ENCODE measurements at regions not wholly inside any gene's neighbourhood (a gene's known extent, or its start where the extent isn't known, plus 50 kb on each side); places are given as distances from the start of the nearest gene placed in this dataset.
A peak's percentile ranks its signal among the peaks of the same experiment; 100 is the strongest.
"Not testable (repeated sequence)": the region's sequence is repeated elsewhere in the genome, so short reads cannot be mapped to it uniquely, and the experiment has no call there.

DNA sequence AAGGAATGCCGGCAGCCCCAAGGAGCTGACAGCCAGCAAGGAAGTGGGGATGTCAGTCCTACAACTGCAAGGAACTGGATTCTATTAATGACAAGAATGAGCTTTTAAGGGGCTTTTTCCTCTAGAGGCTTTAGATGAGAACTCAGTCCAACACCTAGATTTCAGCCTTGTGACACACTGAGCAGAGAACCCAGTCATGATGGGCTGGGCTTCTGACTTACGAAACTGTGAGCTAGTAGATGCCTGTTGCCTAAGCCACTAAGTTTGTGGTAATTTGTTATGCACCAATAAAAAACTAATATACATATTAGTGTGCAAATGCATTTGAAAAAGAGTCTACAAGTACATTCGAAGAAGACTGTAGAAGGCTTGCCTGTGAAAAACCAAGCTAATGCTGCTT, 263.3 kb downstream of the SOX4 start:
- no peak for DNase-seq

DNA sequence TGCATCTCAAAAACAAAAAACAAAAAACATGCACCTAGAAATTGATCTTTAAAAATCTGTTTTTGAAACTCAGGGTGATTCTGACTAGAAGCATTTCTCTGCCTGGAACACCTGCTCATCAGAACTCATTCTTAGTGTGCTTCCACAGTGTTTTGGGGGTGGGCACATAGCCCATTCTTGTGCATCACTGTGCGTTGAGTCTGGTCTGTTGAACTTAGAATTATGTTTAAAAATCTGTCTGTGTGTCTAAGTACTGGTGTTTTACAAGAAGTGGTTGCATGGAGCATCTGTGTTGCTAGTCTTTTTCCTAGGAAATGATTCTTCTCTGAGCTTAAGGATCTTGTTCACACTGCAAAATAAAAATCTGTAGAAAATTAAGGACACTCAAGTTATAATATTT, 264.5 kb downstream of the SOX4 start:
- no peak for DNase-seq

DNA sequence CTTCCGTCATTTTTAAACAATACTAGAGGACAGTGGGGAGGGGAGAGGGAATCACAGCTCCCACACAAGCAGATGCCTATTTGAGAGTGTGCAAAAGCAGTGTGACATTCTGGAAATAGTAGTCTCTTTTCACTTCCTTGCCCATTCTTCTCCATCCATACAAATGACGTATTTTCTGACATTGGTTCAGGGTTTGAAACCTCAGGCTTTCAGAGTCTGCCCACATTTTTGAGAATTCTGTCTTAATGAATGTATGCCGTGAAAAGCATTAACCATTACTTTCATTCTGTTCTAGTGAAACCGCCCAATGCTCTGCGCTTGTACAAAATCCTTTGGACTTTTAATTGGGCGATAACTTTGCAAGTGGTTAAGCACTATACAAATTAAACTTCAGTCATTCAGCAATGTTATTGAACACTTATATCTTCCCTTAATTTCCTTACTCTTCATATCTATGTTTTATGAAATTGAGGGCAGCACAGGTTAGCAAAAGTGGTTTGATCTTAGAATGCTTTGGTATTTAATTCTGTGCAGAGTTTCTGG, 265.7 kb downstream of the SOX4 start:
- DNase-seq = no peak

DNA sequence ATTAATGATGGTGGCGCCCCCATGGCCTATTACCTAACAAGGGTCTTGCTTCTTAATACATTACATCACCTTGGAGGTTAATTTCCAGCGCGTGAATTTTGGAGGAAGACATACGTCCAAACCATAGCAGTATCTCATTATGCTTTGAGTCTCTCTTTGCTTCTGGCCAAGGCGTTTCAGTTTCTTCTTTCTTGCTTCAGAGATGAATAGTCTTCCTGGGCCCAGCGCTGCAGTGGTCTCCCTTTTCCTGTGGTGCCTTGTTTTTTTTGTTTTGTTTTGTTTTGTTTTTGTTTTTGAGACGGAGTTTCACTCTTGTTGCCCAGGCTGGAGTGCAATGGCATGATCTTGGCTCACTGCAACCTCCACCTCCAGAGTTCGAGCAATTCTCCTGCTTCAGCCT, 268.4 kb downstream of the SOX4 start:
- DNase-seq = no peak

DNA sequence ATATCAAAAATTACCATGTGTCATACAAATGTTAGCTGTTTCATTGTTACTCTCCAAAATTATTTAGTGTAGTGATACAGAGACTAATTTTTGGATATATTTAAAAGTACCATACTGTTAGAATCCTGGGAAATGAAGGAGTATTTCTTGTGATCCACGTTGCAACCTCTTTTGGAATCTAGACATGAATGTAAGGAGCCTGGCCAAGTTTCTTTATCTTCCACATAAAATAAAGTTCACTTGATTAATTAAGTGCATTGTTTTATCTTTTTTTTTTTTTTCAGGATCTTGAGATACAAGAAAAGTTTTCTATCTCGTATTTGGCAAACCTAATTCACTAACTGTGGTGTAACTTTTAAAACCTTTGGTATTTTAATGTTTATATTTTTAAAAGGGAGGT, 270.7 kb downstream of the SOX4 start:
- no peak for DNase-seq

DNA sequence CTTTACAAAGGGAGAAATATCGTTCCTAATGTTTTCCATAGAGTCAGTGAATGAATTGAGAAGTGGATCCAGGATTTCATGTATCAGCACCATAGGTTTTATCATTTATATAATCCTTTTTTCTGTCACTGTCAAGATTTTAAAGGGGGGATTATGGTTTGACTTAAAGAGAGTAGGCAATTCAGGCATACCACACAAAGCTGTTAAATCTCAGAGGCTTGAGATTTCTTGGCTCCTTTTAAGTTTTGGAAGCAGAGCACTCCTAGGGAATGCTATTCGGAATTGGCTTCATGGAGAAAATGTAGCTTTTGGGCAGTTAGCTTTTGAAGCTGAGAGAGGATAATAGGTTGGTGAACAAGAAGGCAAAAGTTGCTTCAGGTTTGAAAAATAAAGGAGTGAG, 274.7 kb downstream of the SOX4 start:
- no peak for DNase-seq

DNA sequence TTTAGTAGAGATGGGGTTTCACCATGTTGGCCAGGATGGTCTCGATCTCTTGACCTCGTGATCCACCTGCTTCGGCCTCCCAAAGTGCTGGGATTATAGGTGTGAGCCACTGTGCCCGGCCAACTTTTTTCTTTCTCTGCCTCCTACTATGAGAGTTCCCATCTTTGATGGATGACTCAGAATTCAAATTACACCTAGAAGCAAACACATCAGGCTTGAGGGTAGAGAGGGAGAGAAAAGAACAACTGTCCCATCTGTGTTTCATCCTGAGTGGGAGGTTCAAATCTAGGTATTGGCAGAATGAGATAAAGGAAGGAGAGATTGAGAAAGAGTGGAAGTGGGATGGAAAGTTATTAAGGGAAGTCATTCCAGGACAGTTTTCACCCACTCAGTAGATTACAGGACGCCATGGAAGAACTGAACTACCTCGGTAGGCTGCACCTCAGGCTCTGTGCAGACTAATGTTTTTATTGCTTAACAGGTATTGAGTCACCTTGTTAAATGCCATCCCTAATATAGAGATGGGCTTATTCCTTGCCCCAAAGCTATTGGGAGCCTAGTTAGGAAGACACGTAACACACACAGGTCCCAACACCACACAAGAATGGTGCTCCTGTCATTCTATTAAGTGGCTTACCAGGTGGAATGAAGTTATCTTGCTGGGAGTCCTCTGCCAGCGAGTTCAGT, 275.7 kb downstream of the SOX4 start:
- no peak for DNase-seq

DNA sequence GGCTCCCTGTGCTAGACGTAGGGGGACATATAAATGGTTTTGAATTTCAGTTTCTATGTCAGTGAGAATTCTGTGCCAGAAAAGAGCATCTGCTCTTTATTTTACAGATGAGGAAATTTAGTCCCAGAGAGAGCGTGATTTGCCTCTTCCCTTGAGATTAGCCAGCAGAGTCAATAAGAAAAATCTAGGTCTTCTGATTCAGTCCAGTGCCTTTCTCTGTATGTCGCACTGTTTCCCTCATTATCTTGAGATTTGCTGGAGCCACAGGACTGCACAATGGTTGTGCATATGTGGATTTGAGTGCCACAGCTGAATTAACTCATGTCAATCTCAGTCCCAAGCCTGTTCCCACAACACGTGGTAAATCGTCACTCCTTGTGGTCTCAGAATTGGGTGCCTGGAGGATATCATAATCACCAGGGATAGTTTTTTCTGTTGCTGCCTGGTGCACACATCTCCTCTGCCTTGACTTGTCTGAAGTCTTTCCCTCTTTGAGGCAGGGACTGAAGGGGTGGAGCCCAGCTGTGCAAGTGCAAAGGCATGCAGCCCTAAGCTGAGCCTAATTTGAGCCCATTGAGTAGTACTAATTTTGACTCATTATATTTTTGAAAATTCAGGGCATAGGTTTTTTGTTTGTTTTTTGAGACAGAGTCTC, 276.7 kb downstream of the SOX4 start:
- DNase-seq = no peak

DNA sequence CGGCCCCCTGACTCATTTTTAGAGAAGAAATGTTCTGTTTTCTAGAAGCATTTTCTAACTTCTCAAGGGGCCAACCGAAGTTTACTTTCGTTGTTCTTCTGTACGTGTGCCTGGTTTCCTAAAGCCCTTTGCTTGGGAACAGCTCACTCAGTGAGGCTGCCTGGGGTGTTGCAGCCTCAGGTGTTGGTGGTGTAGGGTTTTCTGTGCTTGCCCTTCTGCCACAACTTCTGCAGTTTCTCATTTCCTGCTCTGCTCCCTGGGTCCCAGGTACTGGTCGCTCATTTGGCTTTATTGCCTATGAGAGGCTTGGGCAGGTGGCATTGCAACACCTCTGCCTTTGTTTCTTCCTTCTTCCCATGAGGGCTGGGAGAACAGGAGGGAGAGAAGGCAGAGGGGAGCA, 278.3 kb downstream of the SOX4 start:
- no peak for DNase-seq

DNA sequence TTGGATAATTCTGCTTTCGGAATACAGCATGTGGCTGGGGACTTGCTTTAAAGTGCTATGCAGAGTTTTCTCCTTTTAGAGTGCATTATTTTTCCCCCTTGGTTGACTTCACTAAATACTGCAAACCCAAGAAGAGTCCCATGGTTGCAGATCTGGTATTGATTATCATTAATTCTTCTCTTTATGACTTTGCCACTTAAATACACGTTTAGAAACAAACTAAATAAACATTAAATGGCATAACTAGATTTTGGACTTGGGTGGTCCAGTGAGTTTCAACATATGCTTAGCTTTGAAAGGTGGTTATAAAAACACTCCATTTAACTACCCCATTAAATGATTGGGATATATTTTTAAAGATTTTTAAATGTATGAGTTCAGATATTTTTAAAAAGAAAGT, 279.2 kb downstream of the SOX4 start:
- no peak for DNase-seq

DNA sequence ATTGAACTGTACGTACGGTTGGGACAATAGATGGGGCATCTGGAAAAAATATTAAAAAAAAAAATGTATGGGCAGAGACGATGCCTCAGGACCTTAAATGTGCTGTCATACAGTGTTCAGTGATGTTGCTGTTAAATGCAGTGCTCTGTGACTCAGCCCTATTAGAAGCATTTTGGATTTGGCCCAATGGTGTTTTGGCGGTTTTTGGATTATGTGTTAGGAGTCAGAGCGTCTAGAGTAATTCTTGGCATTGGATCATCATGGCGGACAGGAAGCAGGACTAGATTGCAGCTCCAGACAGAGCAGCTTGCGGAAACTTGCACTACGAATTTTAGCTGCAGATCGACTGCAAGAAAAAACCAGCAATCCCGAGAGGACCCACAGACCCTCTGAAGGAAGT, 280.0 kb downstream of the SOX4 start:
- DNase-seq = no peak

DNA sequence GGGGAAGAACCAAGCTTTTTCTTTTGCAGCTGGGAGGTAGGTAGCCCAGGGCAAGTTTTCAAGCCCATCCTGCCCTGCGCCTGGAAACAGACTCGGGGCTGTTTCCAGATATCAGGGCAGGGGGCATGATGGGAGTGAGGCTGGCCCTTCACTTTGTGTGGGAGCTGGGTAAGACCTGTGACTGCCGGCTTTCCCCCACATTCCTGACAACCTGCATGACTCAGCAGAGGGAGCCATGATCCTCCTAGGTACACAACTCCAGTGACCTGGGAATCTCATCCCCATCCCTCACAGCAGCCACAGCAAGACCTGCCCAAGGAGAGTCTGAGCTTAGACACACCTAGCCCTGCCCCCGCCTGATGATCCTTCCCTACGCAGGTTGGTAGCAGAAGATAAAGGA, 280.8 kb downstream of the SOX4 start:
- DNase-seq = no peak

DNA sequence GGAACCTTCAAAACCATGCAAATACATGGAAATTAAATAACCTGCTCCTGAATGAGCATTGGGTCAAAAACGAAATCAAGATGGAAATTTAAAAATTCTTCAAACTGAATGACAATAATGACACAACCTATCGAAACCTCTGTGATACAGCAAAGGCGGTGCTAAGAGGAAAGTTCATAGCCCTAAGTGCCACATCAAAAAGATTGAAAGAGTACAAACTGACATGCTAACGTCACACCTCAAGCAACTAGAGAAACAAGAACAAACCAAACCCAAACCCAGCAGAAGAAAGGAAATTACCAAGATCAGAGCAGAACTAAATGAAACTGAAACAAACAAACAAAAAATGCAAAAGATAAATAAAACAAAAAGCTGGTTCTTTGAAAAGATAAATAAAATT, 283.5 kb downstream of the SOX4 start:
- not testable (repeated sequence) for DNase-seq

DNA sequence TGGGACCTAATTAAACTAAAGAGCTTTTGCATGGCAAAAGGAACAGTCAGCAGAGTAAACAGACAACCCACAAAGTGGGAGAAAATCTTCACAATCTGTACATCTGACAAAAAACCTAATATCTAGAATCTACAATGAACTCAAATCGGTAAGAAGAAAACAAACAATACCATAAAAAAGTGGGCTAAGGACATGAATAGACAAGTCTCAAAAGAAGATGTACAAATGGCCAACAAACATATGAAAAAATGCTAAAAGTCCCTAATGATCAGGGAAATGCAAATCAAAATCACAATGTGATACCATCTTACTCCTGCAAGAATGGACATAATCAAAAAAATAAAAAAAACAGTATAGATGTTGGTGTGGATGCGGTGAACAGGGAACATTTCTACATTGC, 286.7 kb downstream of the SOX4 start:
- not testable (repeated sequence) for DNase-seq

DNA sequence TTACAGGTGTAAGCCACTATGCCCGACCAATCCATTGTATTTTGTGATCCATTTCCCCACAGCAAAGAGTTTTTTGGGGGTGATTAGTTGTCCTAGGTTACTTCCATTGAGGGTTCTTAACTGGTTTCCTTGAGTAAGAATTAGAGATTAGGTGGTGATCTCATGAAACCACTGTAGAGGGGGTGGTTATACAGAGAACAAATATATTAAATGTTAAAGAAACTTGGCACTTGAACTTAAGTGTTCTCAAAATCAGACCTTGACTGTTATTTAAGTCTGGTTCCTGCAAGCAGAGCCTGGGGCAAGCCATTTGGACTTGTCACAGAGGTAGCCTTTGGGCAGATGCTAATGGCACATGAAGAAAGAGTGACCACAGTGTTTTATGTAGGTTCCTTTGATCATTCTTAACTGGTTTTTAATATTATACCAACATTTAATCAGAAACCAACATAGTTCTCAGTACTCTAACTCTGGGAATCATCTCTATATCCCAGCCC, 288.5 kb downstream of the SOX4 start:
- DNase-seq = no peak

DNA sequence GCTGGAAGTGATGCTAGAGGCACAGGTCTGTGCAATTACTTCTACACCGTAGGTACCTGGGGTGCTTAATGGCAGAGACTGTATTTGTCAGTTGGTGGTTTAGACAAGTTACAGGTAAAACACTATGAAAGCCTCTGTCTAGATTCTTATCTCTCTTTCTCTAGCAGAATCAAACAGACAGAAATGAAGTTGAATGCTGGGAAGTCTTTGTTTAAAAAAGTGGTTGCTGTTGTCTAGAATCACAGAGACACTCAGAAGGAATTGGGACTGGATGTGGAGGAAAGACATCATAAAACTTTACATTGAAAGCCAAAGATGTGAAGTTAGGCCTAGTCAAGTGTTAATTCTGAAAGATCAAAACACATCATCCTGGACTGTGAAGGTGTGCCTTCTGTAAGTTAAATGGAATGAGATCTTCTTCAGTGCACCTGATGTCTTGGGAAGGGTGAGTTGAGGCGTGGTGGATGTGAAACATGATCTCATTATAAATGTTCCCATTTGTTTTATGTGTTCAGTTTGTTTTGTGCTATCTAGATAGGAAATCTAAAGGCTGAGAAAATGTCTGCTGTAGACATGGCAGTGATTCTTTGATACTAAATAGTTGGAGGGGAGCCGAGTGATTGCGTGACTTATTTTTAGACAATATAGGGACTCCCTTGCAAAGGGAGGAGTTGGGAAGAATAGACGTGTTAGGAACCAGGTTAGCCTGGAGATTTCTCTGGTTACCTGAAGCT, 290.2 kb downstream of the SOX4 start:
- DNase-seq = no peak

DNA sequence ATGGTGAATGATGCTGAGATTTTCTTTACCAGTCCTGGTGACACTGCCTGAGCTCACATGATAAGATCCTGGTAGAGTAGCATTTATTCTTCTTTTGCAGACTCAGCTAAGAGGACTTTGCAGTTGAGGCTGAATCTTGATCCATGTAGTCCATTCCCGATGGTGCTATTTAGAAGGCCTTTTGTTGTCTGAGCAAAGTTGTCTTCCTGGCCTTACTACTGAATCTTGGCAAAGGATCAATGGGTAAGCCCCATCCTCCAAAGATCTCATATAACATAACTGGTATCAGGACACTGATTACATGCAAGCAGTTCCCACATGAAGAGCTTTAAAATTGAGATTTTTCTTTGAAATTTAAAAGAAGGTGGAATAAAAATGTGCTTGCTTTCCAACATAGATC, 291.6 kb downstream of the SOX4 start:
- DNase-seq = no peak

DNA sequence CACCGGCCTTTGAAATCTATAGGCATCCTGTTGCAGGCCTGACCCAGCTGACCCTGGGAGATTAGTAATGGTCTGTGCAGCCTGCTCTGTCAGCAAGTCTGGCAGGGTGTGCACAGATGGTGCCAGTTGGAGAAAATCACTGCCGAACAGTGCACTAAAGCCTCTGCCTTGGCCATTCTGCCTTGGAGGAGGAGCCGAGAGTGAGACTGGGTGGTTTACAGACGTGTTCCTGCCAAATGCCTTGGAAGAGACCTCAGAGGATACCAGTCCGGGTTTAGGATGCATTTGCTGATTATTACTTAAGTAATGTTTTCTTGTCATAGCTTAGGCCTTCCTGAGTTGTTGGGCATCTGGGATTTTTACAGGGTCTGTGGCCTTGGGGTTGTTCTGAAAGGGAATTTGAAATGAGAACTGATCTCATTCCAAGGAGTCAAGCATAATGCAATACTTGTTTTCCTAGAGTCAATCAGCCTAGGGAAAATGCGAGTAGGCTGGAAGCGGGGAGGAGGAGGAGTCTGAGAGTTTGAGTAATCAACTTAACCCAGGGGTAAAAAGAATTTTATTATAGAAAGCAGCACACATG, 292.1 kb downstream of the SOX4 start:
- peak; percentile 39 for DNase-seq

DNA sequence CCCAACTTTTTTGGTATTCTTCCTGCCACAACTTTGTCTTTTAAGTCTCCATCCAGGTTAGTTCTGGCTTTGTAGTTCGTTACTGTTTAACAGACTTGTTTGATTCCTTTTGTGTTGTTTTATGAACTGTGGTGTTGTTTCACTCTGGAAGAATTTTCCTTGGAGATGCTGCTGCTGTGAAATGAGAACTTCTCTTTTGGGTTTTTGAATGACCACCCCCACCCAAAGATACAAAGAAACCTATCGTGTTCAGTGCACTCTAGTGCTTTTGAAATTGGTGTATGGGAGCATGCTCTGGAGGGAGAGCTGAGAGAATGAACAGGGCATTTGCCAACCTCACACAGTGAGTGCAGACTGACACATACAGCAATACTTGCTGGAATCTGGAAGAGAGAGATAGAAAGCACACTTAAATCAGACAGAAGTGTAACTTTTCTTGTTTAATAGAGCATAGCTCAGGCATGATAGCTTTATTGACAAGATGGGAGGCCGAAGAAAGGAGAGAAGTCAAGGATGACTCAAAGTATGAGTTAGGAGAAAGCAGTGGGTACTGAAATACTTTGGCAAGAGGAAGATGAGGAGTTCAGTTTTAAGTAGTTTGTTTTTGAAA, 293.1 kb downstream of the SOX4 start:
- DNase-seq = no peak

DNA sequence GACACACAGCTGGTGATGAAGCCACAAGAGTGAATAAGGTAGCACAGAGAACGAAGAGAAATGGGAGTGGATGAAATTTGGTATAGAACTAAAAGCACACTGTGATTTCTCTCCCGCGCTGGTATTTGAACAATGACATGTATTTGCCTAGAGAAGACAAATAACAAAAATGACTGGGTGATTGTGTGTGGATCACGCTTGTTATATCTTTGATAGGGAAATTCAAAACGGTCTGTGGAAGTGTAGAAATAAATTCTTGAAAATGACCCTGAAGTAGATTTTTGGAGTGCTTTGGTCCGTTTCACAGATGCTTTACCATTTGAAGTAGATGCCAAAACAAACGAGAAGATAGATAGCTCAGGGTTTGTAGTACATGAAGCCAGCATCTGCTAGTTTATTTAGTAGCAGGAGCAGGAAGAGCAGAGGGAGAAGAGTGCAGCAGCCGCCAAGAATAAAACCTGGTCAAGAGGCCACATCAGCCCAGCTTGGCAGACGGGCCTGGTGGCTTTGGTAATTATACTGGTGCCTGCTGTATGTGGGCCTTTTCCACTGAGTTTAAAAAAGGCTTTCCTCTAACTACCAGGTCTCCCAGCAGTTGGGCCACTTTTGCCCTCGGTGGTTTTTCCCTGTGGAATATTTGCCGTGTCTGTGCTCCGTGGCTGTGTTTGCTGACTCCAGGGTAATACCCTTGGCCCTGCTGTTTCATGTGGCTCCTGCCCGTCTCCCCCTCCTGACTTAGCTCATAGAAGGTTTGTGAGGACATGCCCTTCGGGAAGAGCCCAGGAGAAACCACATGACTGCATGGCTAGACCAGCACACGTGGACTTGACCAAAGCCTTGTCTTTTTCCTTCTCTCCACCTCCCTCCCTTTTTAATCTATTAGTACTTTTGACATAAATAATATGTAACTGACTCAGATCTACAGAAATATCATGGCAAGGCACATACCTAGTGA, 294.0 kb downstream of the SOX4 start:
- DNase-seq = no peak

DNA sequence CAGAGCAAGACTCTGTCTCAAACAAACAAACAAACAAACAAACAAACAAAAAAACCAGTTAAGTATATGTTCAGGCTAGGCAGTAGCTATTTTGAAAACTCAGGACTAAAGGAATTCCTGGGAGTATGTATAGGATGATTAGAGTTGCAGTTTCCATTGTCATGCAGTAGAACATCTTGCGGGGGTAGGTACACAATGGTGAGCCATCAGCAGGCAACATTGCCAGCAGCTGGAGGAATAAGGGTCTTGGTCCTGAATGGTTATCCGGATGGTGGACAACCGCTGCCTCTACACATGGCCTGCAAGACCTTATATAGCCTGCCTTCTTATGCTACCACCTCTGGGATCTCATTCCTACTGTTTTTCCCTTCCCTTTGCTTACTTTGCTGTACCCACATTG, 297.5 kb downstream of the SOX4 start:
- no peak for DNase-seq

DNA sequence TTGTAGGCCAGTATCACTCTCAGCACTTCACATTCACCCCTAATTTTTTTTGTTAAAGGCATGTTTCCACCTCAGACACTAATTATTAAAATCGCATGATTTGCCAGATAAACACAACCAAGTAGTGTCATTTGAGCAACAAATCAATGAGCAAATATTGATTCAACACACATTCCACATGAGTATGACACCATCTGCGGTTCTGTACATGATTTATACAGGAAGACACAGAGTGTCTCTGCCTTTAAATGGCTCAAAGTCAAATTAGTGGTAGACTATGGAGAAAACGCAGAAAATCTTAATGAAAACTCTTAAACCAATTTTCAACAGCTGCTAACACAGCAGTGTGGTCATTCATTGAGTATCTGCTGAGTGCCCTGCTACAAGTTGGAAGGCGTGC, 300.2 kb downstream of the SOX4 start:
- no peak for DNase-seq

Data from NCI-H2171 (cell line).